OCI-LY1 (cell line): ENCODE measurements at regions not wholly inside any gene's neighbourhood (a gene's known extent, or its start where the extent isn't known, plus 50 kb on each side); places are given as distances from the start of the nearest gene placed in this dataset.

ENCODE experiments used
- H2AFZ ChIP-seq: fragments of 200-600 bp; sonication (generic), shearing (Covaris generic); 2 replicates; pipeline ENCODE4 v1.6.0; 2014; ENCODE audit warnings: antibody characterized with exemption, mild to moderate bottlenecking, low read length
- H3F3A ChIP-seq: fragments of 200-600 bp; sonication (generic), shearing (Covaris generic); 2 replicates; pipeline ENCODE4 v1.6.0; 2014; ENCODE audit warnings: mild to moderate bottlenecking, antibody characterized with exemption, low read length, moderate library complexity; ENCODE audit not compliant: insufficient read depth
- H3K27ac ChIP-seq: fragments of 200-600 bp; sonication (generic); 2 replicates; pipeline ENCODE4 v1.5.1; 2014; ENCODE audit warnings: low read length, mixed run types, mild to moderate bottlenecking, low read depth; ENCODE audit not compliant: poor library complexity, severe bottlenecking
- H3K27me3 ChIP-seq: fragments of 200-600 bp; sonication (generic); 2 replicates; pipeline ENCODE4 v1.6.0; 2014; ENCODE audit warnings: antibody characterized with exemption, mild to moderate bottlenecking, low read length, moderate library complexity; ENCODE audit not compliant: insufficient read depth
- H3K36me3 ChIP-seq: fragments of 200-600 bp; sonication (generic); 2 replicates; pipeline ENCODE4 v1.6.1; 2014; ENCODE audit warnings: mild to moderate bottlenecking, antibody characterized with exemption, low read length, moderate library complexity, mixed read lengths; ENCODE audit not compliant: insufficient read depth
- H3K4me1 ChIP-seq: fragments of 200-600 bp; sonication (generic); 2 replicates; pipeline ENCODE4 v1.5.1; 2014; ENCODE audit warnings: mild to moderate bottlenecking, low read length, moderate library complexity; ENCODE audit not compliant: insufficient read depth, severe bottlenecking
- H3K4me2 ChIP-seq: fragments of 200-600 bp; sonication (generic), shearing (Covaris generic); 2 replicates; pipeline ENCODE4 v1.6.1; 2014; ENCODE audit warnings: low read length
- H3K4me3 ChIP-seq: fragments of 200-600 bp; sonication (generic); 2 replicates; pipeline ENCODE4 v1.5.1; 2014; ENCODE audit warnings: low read length, low read depth, mild to moderate bottlenecking, mixed read lengths; ENCODE audit not compliant: poor library complexity, severe bottlenecking
- H3K79me2 ChIP-seq: fragments of 200-600 bp; shearing (Covaris generic); 2 replicates; pipeline ENCODE4 v1.6.1; 2016; ENCODE audit warnings: mixed run types, low read length, mixed read lengths; ENCODE audit not compliant: insufficient read depth
- H3K9ac ChIP-seq: fragments of 200-600 bp; sonication (generic), shearing (Covaris generic); 2 replicates; pipeline ENCODE4 v1.6.1; 2014; ENCODE audit warnings: mild to moderate bottlenecking, low read length, mixed read lengths
- H3K9me2 ChIP-seq: fragments of 200-600 bp; sonication (generic), shearing (Covaris generic); 2 replicates; pipeline ENCODE4 v1.6.1; 2014; ENCODE audit warnings: low read depth, mild to moderate bottlenecking, low read length, mixed read lengths
- H3K9me3 ChIP-seq: fragments of 200-600 bp; shearing (Covaris generic); 2 replicates; pipeline ENCODE4 v1.6.1; 2014; ENCODE audit warnings: low read length, mixed read lengths
- H4K20me1 ChIP-seq: fragments of 200-600 bp; sonication (generic), shearing (Covaris generic); 2 replicates; pipeline ENCODE4 v1.6.0; 2016; ENCODE audit warnings: mild to moderate bottlenecking, low read length; ENCODE audit not compliant: insufficient read depth
- CTCF ChIP-seq: fragments of 200-600 bp; sonication (generic), shearing (Covaris generic); IDR thresholded peaks from 2 replicates; pipeline ENCODE4 v1.5.1; 2017; ENCODE audit warnings: mild to moderate bottlenecking, antibody characterized with exemption, low read length, moderate library complexity, mixed read lengths
- EZH2 ChIP-seq: fragments of 200-600 bp; sonication (generic), shearing (Covaris generic); IDR thresholded peaks from 2 replicates; pipeline ENCODE4 v1.8.0; 2017; ENCODE audit warnings: borderline replicate concordance, mixed run types, mild to moderate bottlenecking, antibody characterized with exemption, low read length, moderate library complexity, mixed read lengths

GRCh38 chr21:35428489-35428888 is 379.4 kb upstream of the RUNX1 start:
- Histone ChIP-seq H3K4me2 (no peak overlapping the region), H3F3A (no peaks in the 10 kb centered on the region), H3K9me3 (peaks cover 5% of the 10 kb centered on the region; the same call in 1 of the 2 replicates), H3K9ac (no peak overlapping the region), H3K36me3 (no peaks in the 10 kb centered on the region), H2AFZ (no peak overlapping the region), H3K27me3 (0 out of 2 replicates have a peak, but pooled peaks cover 5% of the 10 kb centered on the region), H3K27ac (no peak overlapping the region), H3K4me1 (no peaks in the 10 kb centered on the region), H3K9me2 (no peaks in the 10 kb centered on the region), H3K4me3 (no peak overlapping the region), H3K79me2 (no peaks in the 10 kb centered on the region), H4K20me1 (no peaks in the 10 kb centered on the region)
- TF ChIP-seq CTCF: no peak

GRCh38 chr21:35428001-35428320 is 378.9 kb upstream of the RUNX1 start:
- Histone ChIP-seq H3K27ac (no peak overlapping the region), H3K4me1 (no peaks in the 10 kb centered on the region)

GRCh38 chr21:35427320-35428000 is 378.4 kb upstream of the RUNX1 start:
- Histone ChIP-seq H3K9ac (no peak overlapping the region), H2AFZ (no peak overlapping the region), H3K4me1 (no peaks in the 10 kb centered on the region), H3K27me3 (0 out of 2 replicates have a peak, but pooled peaks cover 5% of the 10 kb centered on the region), H3K27ac (no peak overlapping the region), H3K36me3 (no peaks in the 10 kb centered on the region; the same call in 1 of the 2 replicates), H3F3A (no peaks in the 10 kb centered on the region), H3K4me3 (no peak overlapping the region), H3K4me2 (no peak overlapping the region), H3K79me2 (no peaks in the 10 kb centered on the region), H3K9me3 (peaks cover 5% of the 10 kb centered on the region; the same call in 1 of the 2 replicates), H3K9me2 (no peaks in the 10 kb centered on the region), H4K20me1 (no peaks in the 10 kb centered on the region)
- TF ChIP-seq EZH2 (no peak), CTCF (no peak)

More at GRCh38 chr21:35428001-35428320, 378.9 kb upstream of the RUNX1 start:
- Histone ChIP-seq H3K36me3 (no peaks in the 10 kb centered on the region), H3K79me2 (no peaks in the 10 kb centered on the region), H3K9ac (no peak overlapping the region), H3K27me3 (0 out of 2 replicates have a peak, but pooled peaks cover 5% of the 10 kb centered on the region), H3K9me2 (no peaks in the 10 kb centered on the region), H4K20me1 (no peaks in the 10 kb centered on the region), H3K9me3 (peaks cover 5% of the 10 kb centered on the region; the same call in 1 of the 2 replicates), H3F3A (no peaks in the 10 kb centered on the region), H3K4me3 (no peak overlapping the region), H2AFZ (no peak overlapping the region), H3K4me2 (no peak overlapping the region)
- TF ChIP-seq CTCF: no peak
- no peak for TF ChIP-seq EZH2
